SK-N-SH (cell line): ENCODE measurements at regions not wholly inside any gene's neighbourhood (a gene's known extent, or its start where the extent isn't known, plus 50 kb on each side); places are given as distances from the start of the nearest gene placed in this dataset.

ENCODE experiments used
- CTCF ChIA-PET: fragments of 300-600, 350-600 bp; formaldehyde crosslinking; extraction: SDS; loops from one replicate; lab custom pipeline; 2021; lab: Yijun Ruan, JAX
- POLR2A ChIA-PET: fragments of 350-600 bp; sonication (Branson Sonifier 250); formaldehyde crosslinking; extraction: SDS; loops from one replicate; lab custom pipeline; 2020; ENCODE audit warnings: antibody characterized with exemption, inconsistent platforms; lab: Yijun Ruan, JAX
- DNase-seq: peaks from one replicate; pipeline ENCODE4 v3.0.0; 2012
- H2AFZ ChIP-seq: fragments of 200-600 bp; sonication (generic); 2 replicates; pipeline ENCODE4 v1.8.1; 2016; ENCODE audit warnings: antibody characterized with exemption, mild to moderate bottlenecking, low read depth
- H3F3A ChIP-seq: fragments of 200-600 bp; sonication (generic); replicated peaks from 2 replicates; pipeline ENCODE3; 2016; ENCODE audit warnings: antibody characterized with exemption, mild to moderate bottlenecking; ENCODE audit not compliant: insufficient read depth
- H3K27ac ChIP-seq, 2 experiments: fragments of 200-500 bp in 1 of 2; fragments of 200-600 bp in 1 of 2; sonication (Bioruptor generic) in 1 of 2; sonication (generic), shearing (Covaris generic) in 1 of 2; 2 replicates each; pipeline versions ENCODE4 v1.5.1 to v1.6.1; 2014 to 2016; ENCODE audit warnings: low read depth in 2 of 2, inconsistent platforms in 1 of 2, low read length in 1 of 2, mild to moderate bottlenecking in 1 of 2, mixed read lengths in 1 of 2
- H3K27me3 ChIP-seq: fragments of 200-600 bp; sonication (generic), shearing (Covaris generic); 2 replicates; pipeline ENCODE4 v1.6.1; 2016; ENCODE audit warnings: mixed run types; ENCODE audit not compliant: insufficient read depth
- H3K36me3 ChIP-seq, 2 experiments: fragments of 200-500 bp in 1 of 2; fragments of 200-600 bp in 1 of 2; sonication (Bioruptor generic) in 1 of 2; sonication (generic) in 1 of 2; replicated peaks in 1 of 2; 2 replicates each; pipeline versions ENCODE3 to v1.5.1; 2014 to 2016; ENCODE audit warnings: low read length in 1 of 2, mild to moderate bottlenecking in 1 of 2; ENCODE audit not compliant: insufficient read depth in 2 of 2, control insufficient read depth in 1 of 2
- H3K4me1 ChIP-seq, 2 experiments: fragments of 200-500 bp in 1 of 2; fragments of 200-600 bp in 1 of 2; sonication (Bioruptor generic) in 1 of 2; sonication (generic), shearing (Covaris generic) in 1 of 2; 2 replicates each; pipeline versions ENCODE4 v1.5.1 to v1.6.1; 2014 to 2016; ENCODE audit warnings: low read depth in 1 of 2, low read length in 1 of 2, mixed run types in 1 of 2; ENCODE audit not compliant: insufficient read depth in 2 of 2, control insufficient read depth in 1 of 2
- H3K4me2 ChIP-seq: fragments of 200-600 bp; sonication (generic), shearing (Covaris generic); 2 replicates; pipeline ENCODE4 v1.6.1; 2017; ENCODE audit warnings: mixed run types
- H3K4me3 ChIP-seq, 2 experiments: fragments of 200-500 bp in 1 of 2; fragments of 200-600 bp in 1 of 2; sonication (Bioruptor generic) in 1 of 2; sonication (generic), shearing (Covaris generic) in 1 of 2; 2 replicates each; pipeline versions ENCODE4 v1.5.1 to v1.8.1; 2014 to 2016; ENCODE audit warnings: low read depth in 2 of 2, inconsistent platforms in 1 of 2, low read length in 1 of 2, mild to moderate bottlenecking in 1 of 2, mixed read lengths in 1 of 2, moderate library complexity in 1 of 2
- H3K79me2 ChIP-seq: fragments of 200-600 bp; sonication (generic); 2 replicates; pipeline ENCODE4 v1.8.1; 2017; ENCODE audit warnings: mild to moderate bottlenecking; ENCODE audit not compliant: insufficient read depth
- H3K9ac ChIP-seq: fragments of 200-600 bp; sonication (generic); 2 replicates; pipeline ENCODE4 v1.6.1; 2017; ENCODE audit warnings: mixed run types
- H3K9me2 ChIP-seq: fragments of 200-600 bp; sonication (generic); 2 replicates; pipeline ENCODE4 v1.6.1; 2017; ENCODE audit warnings: mixed run types
- H3K9me3 ChIP-seq: fragments of 200-600 bp; sonication (generic); 2 replicates; pipeline ENCODE4 v1.6.1; 2017; ENCODE audit warnings: mixed run types, mild to moderate bottlenecking, moderate library complexity
- H4K20me1 ChIP-seq: fragments of 200-600 bp; sonication (generic); 2 replicates; pipeline ENCODE4 v1.6.1; 2017; ENCODE audit warnings: mild to moderate bottlenecking, mixed run types; ENCODE audit not compliant: insufficient read depth
- CHD2 ChIP-seq: fragments of 150-350 bp; IDR thresholded peaks from 2 replicates; pipeline ENCODE4 v1.6.1; 2018; ENCODE audit warnings: low read length; ENCODE audit not compliant: partially characterized antibody
- CTCF ChIP-seq: fragments of 200-600 bp; sonication (generic); IDR thresholded peaks from 2 replicates; pipeline ENCODE4 v1.6.1; 2017; ENCODE audit warnings: antibody characterized with exemption, mild to moderate bottlenecking, moderate library complexity
- ELF1 ChIP-seq: IDR thresholded peaks from 2 replicates; pipeline ENCODE4 v1.4.0; 2012
- EP300 ChIP-seq, 2 experiments: IDR thresholded peaks; 2 replicates each; pipeline versions ENCODE4 v1.4.0 to v1.6.1; 2012; ENCODE audit warnings: borderline replicate concordance in 1 of 2, low read depth in 1 of 2, low read length in 1 of 2
- EZH2phosphoT487 ChIP-seq: fragments of 200-600 bp; sonication (generic); IDR thresholded peaks from 2 replicates; pipeline ENCODE4 v1.6.1; 2017; ENCODE audit warnings: low read depth, mixed run types, mild to moderate bottlenecking, antibody characterized with exemption, moderate library complexity, borderline replicate concordance
- FOXJ3 ChIP-seq: sonication (generic); formaldehyde crosslinking; IDR thresholded peaks from 2 replicates; pipeline ENCODE4 v1.5.1; 2020; ENCODE audit warnings: mild to moderate bottlenecking, missing genetic modification reagents
- FOXM1 ChIP-seq: IDR thresholded peaks from 2 replicates; pipeline ENCODE4 v1.4.0; 2012; ENCODE audit warnings: low read depth, mild to moderate bottlenecking
- GABPA ChIP-seq: IDR thresholded peaks from 2 replicates; pipeline ENCODE4 v1.4.0; 2012; ENCODE audit warnings: low read depth, mild to moderate bottlenecking
- MEF2A ChIP-seq: IDR thresholded peaks from 2 replicates; pipeline ENCODE4 v1.4.0; 2012; ENCODE audit warnings: low read depth, borderline replicate concordance
- MXI1 ChIP-seq: IDR thresholded peaks from 2 replicates; pipeline ENCODE4 v1.6.1; 2012; ENCODE audit warnings: mild to moderate bottlenecking, low read depth, low read length, improper control_type of control experiment
- NRF1 ChIP-seq: IDR thresholded peaks from 2 replicates; pipeline ENCODE4 v1.6.1; 2012; ENCODE audit warnings: low read depth, mild to moderate bottlenecking, low read length
- POLR2AphosphoS5 ChIP-seq: IDR thresholded peaks from 2 replicates; pipeline ENCODE4 v1.6.1; 2012; ENCODE audit warnings: low read depth, low read length
- RAD21 ChIP-seq: IDR thresholded peaks from 2 replicates; pipeline ENCODE4 v1.6.1; 2012; ENCODE audit warnings: mild to moderate bottlenecking, low read length
- RCOR1 ChIP-seq: fragments of 150-350 bp; IDR thresholded peaks from 2 replicates; pipeline ENCODE4 v1.6.1; 2017; ENCODE audit warnings: antibody characterized with exemption, low read length
- RFX5 ChIP-seq: IDR thresholded peaks from 2 replicates; pipeline ENCODE4 v1.6.1; 2012; ENCODE audit warnings: mild to moderate bottlenecking, improper control_type of control experiment, low read length
- SMC3 ChIP-seq: IDR thresholded peaks from 2 replicates; pipeline ENCODE4 v1.6.1; 2012; ENCODE audit warnings: low read depth, low read length, improper control_type of control experiment
- TAF1 ChIP-seq: IDR thresholded peaks from 2 replicates; pipeline ENCODE4 v1.6.1; 2012; ENCODE audit warnings: low read depth, mild to moderate bottlenecking, low read length, moderate library complexity, borderline replicate concordance
- TCF12 ChIP-seq: IDR thresholded peaks from 2 replicates; pipeline ENCODE4 v1.4.0; 2012
- TEAD4 ChIP-seq: IDR thresholded peaks from 2 replicates; pipeline ENCODE4 v1.4.0; 2012; ENCODE audit warnings: mild to moderate bottlenecking, borderline replicate concordance; ENCODE audit not compliant: insufficient read depth
- YY1 ChIP-seq: IDR thresholded peaks from 2 replicates; pipeline ENCODE4 v1.4.0; 2012; ENCODE audit warnings: low read depth, mild to moderate bottlenecking
- WGBS: methylation state at CpG from one replicate; pipeline ENCODE4 v1.1.6; 2017; ENCODE audit warnings: low lambda C conversion rate; 5-methylcytosine and 5-hydroxymethylcytosine counted together
- TF ChIP-seq, protein P1 (sequence below): IDR thresholded peaks from 2 replicates; pipeline ENCODE4 v1.4.0; 2012; ENCODE audit warnings: low read depth
- TF ChIP-seq, protein P2 (sequence below): IDR thresholded peaks from 2 replicates; pipeline ENCODE4; 2012
- TF ChIP-seq, protein P3 (sequence below): IDR thresholded peaks from 2 replicates; pipeline ENCODE4 v1.4.0; 2012; ENCODE audit warnings: low read depth, borderline replicate concordance

- ChIA-PET POLR2A (no interaction called here), CTCF (interaction anchor here (0.8 to 1.2 kb wide), 2 partner anchors 9 to 56 kb away, joined by 3 to 4 read pairs; no protein-coding TSS in a partner anchor)
- Histone ChIP-seq H3K9ac (no peak overlapping the region), H3K4me3 (no peak overlapping the region), H3K4me1 (no peaks in the 10 kb centered on the region), H3K27me3 (no peaks in the 10 kb centered on the region), H2AFZ (no peak overlapping the region), H3K9me3 (peaks cover 17% of the 10 kb centered on the region), H3F3A (no peaks in the 10 kb centered on the region), H3K9me2 (no peaks in the 10 kb centered on the region), H3K79me2 (no peaks in the 10 kb centered on the region), H3K36me3 (peaks cover 0 to 3% of the 10 kb centered on the region in 2 experiments), H3K4me2 (no peak overlapping the region), H4K20me1 (no peaks in the 10 kb centered on the region), H3K27ac (no peak overlapping the region)
- no peak for DNase-seq
- TF ChIP-seq RFX5 = no peak
- no peak for TF ChIP-seq TCF12
- TF ChIP-seq MXI1 = no peak
- no peak for TF ChIP-seq TAF1
- TF ChIP-seq TEAD4 = no peak
- TF ChIP-seq MEF2A = no peak
- TF ChIP-seq CHD2 = no peak
- no peak for TF ChIP-seq ELF1
- TF ChIP-seq, protein P1, sequence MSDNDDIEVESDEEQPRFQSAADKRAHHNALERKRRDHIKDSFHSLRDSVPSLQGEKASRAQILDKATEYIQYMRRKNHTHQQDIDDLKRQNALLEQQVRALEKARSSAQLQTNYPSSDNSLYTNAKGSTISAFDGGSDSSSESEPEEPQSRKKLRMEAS = no peak
- no peak for TF ChIP-seq RCOR1
- WGBS = 88% methylated on average over 2 of the region's 2 CpGs
These were observed 119.8 kb upstream of the LYZL1 start for GRCh38 chr10:29169021-29169420.

GRCh38 chr10:29171717-29172116 lies 117.2 kb upstream of the LYZL1 start:
- POLR2A ChIA-PET = no interaction called here
- H3K27ac ChIP-seq = no peak overlapping the region
- peaks cover 7% of the 10 kb centered on the region; the same call in 1 of the 2 replicates for H3K9me3 ChIP-seq
- no peaks in the 10 kb centered on the region for H4K20me1 ChIP-seq
- CTCF ChIA-PET = no interaction called here
- no peaks in the 10 kb centered on the region for H3K9me2 ChIP-seq
- H2AFZ ChIP-seq = no peak overlapping the region
- H3K79me2 ChIP-seq = no peaks in the 10 kb centered on the region
- no peaks in the 10 kb centered on the region for H3K4me1 ChIP-seq
- no peak overlapping the region for H3K4me3 ChIP-seq
- WGBS = 51% methylated on average over 8 of the region's 9 CpGs
- no peak overlapping the region for H3K4me2 ChIP-seq
- no peak for DNase-seq
- H3K36me3 ChIP-seq = no peaks in the 10 kb centered on the region
- no peaks in the 10 kb centered on the region for H3F3A ChIP-seq
- TF ChIP-seq RFX5 (no peak), NRF1 (no peak), SMC3 (no peak), YY1 (no peak), EZH2phosphoT487 (no peak), MXI1 (no peak), POLR2AphosphoS5 (no peak), CTCF (no peak), CHD2 (no peak), FOXJ3 (CRISPR knock-in tag) (no peak), FOXM1 (no peak), GABPA (no peak), EP300 (IDR thresholded peaks at IDR 0.05; ENCODE audit: borderline replicate concordance in 1 of 2, low read depth in 1 of 2, low read length in 1 of 2) (no peak), RAD21 (no peak), TEAD4 (no peak)
- TF ChIP-seq, protein P2, sequence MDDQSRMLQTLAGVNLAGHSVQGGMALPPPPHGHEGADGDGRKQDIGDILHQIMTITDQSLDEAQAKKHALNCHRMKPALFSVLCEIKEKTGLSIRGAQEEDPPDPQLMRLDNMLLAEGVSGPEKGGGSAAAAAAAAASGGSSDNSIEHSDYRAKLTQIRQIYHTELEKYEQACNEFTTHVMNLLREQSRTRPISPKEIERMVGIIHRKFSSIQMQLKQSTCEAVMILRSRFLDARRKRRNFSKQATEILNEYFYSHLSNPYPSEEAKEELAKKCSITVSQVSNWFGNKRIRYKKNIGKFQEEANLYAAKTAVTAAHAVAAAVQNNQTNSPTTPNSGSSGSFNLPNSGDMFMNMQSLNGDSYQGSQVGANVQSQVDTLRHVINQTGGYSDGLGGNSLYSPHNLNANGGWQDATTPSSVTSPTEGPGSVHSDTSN = no peak
- TF ChIP-seq, protein P3, sequence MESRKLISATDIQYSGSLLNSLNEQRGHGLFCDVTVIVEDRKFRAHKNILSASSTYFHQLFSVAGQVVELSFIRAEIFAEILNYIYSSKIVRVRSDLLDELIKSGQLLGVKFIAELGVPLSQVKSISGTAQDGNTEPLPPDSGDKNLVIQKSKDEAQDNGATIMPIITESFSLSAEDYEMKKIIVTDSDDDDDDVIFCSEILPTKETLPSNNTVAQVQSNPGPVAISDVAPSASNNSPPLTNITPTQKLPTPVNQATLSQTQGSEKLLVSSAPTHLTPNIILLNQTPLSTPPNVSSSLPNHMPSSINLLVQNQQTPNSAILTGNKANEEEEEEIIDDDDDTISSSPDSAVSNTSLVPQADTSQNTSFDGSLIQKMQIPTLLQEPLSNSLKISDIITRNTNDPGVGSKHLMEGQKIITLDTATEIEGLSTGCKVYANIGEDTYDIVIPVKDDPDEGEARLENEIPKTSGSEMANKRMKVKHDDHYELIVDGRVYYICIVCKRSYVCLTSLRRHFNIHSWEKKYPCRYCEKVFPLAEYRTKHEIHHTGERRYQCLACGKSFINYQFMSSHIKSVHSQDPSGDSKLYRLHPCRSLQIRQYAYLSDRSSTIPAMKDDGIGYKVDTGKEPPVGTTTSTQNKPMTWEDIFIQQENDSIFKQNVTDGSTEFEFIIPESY = no peak
- no peaks in the 10 kb centered on the region for H3K27me3 ChIP-seq
- H3K9ac ChIP-seq = no peak overlapping the region
